BJ (cell line): ENCODE measurements at regions not wholly inside any gene's neighbourhood (a gene's known extent, or its start where the extent isn't known, plus 50 kb on each side); places are given as distances from the start of the nearest gene placed in this dataset.
A peak's percentile ranks its signal among the peaks of the same experiment; 100 is the strongest.

Experiments
- CTCF ChIA-PET: fragments of 350-600 bp; formaldehyde crosslinking; extraction: SDS; loops from one replicate; lab custom pipeline; 2021; ENCODE audit warnings: antibody characterized with exemption, inconsistent platforms; lab: Yijun Ruan, JAX
- POLR2A ChIA-PET: fragments of 300-600 bp; sonication (Branson Sonifier 250); formaldehyde crosslinking; extraction: SDS; loops from one replicate; lab custom pipeline; 2021; ENCODE audit warnings: antibody characterized with exemption; lab: Charles Lee
- DNase-seq: peaks from one replicate; pipeline ENCODE4 v3.0.0-alpha.2; 2011; ENCODE audit warnings: low read depth
- H3K27me3 ChIP-seq: 2 replicates; pipeline ENCODE4 v1.6.0; 2011; ENCODE audit warnings: low read length; ENCODE audit not compliant: control insufficient read depth, insufficient read depth
- H3K36me3 ChIP-seq: 2 replicates; pipeline ENCODE4 v1.5.1; 2011; ENCODE audit warnings: low read length; ENCODE audit not compliant: control insufficient read depth, insufficient read depth
- H3K4me3 ChIP-seq: 2 replicates; pipeline ENCODE4 v1.5.1; 2011; ENCODE audit warnings: low read depth, mild to moderate bottlenecking, control low read depth, low read length
- TF ChIP-seq, protein P1 (sequence below): IDR thresholded peaks from 2 replicates; pipeline ENCODE4 v1.5.1; 2011; ENCODE audit warnings: low read depth, mild to moderate bottlenecking, control low read depth, inconsistent platforms, low read length, moderate library complexity; ENCODE audit not compliant: insufficient read depth

DNA sequence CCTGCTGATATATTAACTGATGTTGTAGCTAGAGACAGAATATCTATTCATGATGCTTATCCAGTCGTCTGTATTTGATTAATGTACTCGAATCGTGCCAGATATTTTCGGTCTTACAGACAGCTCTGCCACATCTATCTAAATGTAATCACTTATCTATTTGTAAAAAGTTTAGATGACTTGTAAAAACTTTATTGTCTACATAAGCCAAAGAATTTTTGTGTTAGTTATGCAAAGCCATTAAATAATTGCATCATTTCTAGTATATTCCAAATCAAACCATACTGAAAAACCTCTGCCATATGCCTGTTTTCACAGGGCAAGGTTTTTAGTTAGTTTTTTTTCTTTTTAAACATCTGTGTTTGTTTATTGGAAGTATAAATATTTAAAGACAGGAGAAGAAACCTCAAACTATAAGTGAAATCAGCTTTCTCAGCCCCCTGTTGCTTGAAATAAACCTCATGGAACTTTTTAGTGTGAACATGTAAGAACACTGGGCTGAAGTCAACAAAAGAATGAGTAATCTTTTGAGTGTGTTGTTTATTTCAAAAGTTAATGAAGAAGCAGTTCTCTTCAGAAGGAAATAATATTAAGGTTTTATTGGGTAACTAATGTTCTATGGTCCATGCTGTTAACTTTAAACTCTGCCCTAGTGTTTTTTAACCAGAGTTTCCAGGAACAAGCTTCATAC, 657.6 kb upstream of the SYT4 start:
- DNase-seq, result peak; percentile 92
- H3K4me3 ChIP-seq, result no peak overlapping the region
- CTCF ChIA-PET, result interaction anchor here (0.6 kb wide), 2 partner anchors 22 to 1558 kb away, joined by 3 read pairs; no protein-coding TSS in a partner anchor
- TF ChIP-seq, protein P1, sequence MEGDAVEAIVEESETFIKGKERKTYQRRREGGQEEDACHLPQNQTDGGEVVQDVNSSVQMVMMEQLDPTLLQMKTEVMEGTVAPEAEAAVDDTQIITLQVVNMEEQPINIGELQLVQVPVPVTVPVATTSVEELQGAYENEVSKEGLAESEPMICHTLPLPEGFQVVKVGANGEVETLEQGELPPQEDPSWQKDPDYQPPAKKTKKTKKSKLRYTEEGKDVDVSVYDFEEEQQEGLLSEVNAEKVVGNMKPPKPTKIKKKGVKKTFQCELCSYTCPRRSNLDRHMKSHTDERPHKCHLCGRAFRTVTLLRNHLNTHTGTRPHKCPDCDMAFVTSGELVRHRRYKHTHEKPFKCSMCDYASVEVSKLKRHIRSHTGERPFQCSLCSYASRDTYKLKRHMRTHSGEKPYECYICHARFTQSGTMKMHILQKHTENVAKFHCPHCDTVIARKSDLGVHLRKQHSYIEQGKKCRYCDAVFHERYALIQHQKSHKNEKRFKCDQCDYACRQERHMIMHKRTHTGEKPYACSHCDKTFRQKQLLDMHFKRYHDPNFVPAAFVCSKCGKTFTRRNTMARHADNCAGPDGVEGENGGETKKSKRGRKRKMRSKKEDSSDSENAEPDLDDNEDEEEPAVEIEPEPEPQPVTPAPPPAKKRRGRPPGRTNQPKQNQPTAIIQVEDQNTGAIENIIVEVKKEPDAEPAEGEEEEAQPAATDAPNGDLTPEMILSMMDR, result no peak
- POLR2A ChIA-PET, result no interaction called here
- H3K36me3 ChIP-seq, result no peaks in the 10 kb centered on the region
- H3K27me3 ChIP-seq, result no peaks in the 10 kb centered on the region

DNA sequence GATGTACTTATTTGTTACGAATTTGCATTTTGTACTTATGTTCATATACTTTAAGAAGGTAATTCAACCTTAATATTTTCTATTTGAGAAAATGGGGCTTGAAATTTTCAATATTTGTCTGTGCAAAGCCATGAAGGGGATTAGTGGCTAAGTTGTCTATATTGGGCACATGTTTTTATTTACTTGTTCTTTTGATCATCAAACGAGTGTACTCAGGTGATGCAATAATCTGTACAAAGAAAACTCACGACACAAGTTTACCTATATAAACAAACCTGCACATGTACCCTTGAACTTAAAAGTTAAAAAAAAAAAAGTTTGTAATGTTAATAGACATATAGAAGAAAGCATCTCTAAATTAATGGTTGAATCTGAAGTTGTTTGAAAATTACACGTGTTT, 658.9 kb upstream of the SYT4 start:
- Histone ChIP-seq H3K36me3 (no peaks in the 10 kb centered on the region), H3K27me3 (no peaks in the 10 kb centered on the region), H3K4me3 (no peak overlapping the region)
- ChIA-PET CTCF (no interaction called here), POLR2A (no interaction called here)
- TF ChIP-seq, protein P1, result no peak
- DNase-seq, result no peak

DNA sequence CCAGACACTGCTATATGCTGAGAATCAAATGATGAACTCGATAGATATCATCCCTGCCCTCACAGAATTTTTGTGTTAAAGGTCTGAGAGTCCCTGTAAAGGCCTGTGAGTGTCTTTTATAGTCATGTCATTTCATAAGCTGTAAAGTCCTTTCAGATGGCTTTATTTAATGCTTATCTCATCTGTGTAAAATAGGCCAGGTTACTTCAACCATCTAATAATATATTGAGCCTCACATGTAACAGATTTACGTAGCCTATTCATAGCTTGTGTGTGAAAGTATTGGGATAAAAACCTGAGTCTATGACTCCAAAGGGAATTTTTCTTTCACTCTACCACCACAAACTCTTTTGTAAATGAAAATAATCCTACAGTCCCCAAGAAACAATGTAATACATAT, 672.0 kb upstream of the SYT4 start:
- no peak overlapping the region for H3K4me3 ChIP-seq
- H3K27me3 ChIP-seq, result no peaks in the 10 kb centered on the region
- TF ChIP-seq, protein P1, result no peak
- H3K36me3 ChIP-seq, result no peaks in the 10 kb centered on the region
- POLR2A ChIA-PET, result no interaction called here
- CTCF ChIA-PET, result no interaction called here
- no peak for DNase-seq

DNA sequence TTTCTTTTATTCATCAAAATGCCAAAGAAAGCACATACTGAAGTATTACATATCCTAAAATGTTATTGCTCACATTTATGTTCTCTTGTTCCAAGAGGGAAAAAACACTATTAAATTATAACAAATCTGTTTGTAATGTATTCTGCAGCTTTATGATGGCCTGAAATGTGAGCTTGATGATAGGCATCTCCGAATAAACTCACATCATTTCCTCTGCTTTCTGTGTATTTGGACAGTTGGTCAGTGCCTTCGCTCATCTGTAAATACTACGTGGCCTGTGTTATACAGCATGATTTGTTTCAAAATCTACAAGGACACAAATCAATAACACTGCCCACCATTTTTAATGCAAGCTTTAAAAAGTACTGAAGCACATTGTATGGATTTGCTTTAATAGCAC, 672.8 kb upstream of the SYT4 start:
- ChIA-PET POLR2A (no interaction called here), CTCF (no interaction called here)
- H3K4me3 ChIP-seq, result no peak overlapping the region
- TF ChIP-seq, protein P1, result no peak
- DNase-seq, result no peak
- H3K36me3 ChIP-seq, result no peaks in the 10 kb centered on the region
- H3K27me3 ChIP-seq, result no peaks in the 10 kb centered on the region

DNA sequence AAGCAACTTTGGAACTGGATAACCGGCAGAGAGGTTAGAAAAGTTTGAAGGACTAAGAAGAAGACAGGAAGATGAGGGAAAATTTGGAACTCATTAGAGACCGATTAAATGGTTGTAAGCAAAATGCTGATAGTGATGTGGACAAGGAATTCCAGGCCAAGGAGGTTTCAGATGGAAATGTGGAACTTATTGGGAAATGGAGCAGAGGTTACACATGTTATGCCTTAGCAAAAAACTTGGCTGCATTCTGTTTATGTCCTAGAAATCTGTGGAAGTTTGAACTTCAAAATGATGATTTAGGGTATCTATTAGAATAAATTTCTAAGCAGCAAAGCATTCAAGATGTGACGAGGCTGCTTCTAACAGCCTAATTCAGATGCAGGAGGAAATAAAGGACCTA, 675.1 kb upstream of the SYT4 start:
- TF ChIP-seq, protein P1, result no peak
- ChIA-PET CTCF (no interaction called here), POLR2A (no interaction called here)
- no peak overlapping the region for H3K4me3 ChIP-seq
- H3K36me3 ChIP-seq, result no peaks in the 10 kb centered on the region
- no peak for DNase-seq
- no peaks in the 10 kb centered on the region for H3K27me3 ChIP-seq
